ENCODE measurements at regions not wholly inside any gene's neighbourhood (a gene's known extent, or its start where the extent isn't known, plus 50 kb on each side); places are given as distances from the start of the nearest gene placed in this dataset.

GRCh38 chr7:125663961-125664360 is 734.3 kb upstream of the POT1 start:
- DNase-seq: no peak

GRCh38 chr7:125661677-125662076 is 732.1 kb upstream of the POT1 start:
- DNase-seq: no peak

DNA sequence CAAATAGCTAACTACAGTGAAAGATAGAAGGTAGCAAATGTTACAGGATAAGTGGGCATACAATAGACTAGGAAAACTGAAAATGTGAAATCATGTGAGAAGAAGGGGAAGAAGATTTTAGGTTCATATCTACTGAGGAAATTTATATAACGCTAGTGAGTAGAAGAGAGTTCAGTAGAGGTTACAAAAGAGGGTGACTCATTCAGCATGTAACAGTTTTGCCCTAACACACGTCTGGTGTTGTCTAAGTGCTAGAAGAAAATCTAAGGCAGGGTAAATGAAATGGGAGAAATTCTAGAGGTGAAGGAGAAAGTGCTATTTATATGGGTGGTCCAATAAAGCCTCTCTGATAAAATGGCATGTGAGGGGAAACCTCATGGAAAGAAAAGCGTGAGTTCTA is 731.4 kb upstream of the POT1 start:
- no peak for DNase-seq

DNA sequence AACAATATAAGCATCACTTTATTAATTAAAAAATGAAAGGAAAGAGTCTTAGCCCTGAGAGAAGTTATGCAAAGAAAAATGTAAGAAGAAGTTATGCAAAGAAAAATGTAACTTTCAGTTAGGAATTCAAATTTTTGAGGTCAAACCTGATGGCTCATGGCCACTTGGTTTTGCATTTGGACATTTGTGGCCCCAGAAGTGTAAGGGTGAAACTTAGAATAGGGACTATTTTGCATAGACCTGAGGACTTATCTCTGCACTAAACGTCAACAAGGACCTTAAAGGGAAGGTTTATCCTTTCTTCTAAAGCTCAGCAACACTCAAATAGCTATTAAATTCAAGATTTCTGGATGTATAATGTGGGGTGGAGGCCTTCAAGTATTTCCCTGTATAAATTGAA is 724.5 kb upstream of the POT1 start:
- DNase-seq: no peak

DNA sequence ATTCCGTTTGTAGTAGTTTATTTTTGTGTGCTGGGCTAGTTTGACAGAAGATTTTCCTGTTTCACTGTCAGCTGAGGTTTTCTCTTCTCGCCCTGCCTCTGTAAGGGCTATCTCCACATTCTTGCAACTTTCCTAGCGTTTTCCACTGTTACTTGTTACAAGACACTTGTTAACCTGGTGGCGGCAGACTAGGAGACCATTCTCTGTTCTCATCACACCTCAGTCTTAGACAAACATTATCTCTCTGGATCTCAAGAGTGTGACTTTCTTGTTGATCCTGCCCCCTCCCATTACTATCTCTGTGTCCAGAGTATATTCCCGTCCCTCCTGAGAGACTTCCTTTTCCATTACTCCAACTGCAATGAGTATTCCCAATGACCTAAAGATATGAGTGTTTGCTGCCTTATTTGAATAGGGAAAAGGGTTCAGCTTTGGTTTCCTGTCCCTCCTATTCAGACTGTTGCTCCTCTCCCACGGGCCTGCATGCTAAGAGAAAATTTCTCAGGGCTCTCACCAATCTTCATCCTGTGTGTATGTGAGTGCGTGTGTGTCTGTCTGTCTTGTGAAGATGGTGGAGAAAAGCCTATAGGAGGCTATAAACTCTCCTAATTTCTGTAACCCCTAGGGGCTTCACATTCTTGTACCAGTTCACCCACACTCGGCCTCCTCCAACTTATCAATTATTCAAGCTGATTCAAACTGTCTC is 722.4 kb upstream of the POT1 start:
- no peak for DNase-seq

- DNase-seq: no peak
These were observed 718.9 kb upstream of the POT1 start for GRCh38 chr7:125648543-125648942.

DNA sequence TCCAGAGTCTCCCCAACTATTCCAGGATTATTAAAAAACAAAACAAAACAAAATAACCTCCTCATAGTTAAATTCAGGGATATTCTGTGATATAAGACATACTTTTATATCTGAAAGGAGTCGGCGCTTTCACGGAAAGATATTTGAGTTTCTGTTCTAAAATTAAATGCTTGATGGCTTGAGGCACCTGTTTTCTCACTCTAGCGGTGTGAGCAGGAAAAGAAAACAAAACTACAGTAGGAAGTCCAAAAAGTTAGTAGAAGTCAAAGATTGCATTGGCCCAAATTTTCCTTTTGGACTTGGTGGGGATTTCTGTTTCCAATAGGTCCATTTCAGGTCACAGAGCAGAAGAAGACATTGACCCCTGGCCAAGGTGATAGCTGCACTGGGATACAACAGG is 716.1 kb upstream of the POT1 start:
- DNase-seq: no peak

GRCh38 chr7:125644109-125644508 is 714.5 kb upstream of the POT1 start:
- DNase-seq: no peak

DNA sequence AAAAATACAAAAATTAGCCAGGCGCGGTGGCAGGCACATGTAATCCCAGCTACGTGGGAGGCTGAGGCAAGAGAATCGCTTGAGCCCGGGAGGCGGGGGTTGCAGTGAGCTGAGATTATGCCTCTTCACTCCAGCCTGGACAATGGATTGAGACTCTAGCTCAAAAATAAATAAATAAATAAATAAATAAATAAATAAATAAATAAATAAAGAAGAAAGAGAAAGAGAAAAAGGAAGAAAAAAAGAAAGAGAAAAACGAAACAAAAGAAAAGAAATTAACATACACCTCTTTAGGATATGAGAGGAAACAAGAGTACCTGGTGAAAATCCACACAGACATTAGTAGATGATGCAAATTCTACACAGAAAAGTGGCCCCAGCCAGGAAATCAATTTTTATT is 713.7 kb upstream of the POT1 start:
- no peak for DNase-seq

- no peak for DNase-seq
These were observed 712.3 kb upstream of the POT1 start for GRCh38 chr7:125641884-125642283.

DNA sequence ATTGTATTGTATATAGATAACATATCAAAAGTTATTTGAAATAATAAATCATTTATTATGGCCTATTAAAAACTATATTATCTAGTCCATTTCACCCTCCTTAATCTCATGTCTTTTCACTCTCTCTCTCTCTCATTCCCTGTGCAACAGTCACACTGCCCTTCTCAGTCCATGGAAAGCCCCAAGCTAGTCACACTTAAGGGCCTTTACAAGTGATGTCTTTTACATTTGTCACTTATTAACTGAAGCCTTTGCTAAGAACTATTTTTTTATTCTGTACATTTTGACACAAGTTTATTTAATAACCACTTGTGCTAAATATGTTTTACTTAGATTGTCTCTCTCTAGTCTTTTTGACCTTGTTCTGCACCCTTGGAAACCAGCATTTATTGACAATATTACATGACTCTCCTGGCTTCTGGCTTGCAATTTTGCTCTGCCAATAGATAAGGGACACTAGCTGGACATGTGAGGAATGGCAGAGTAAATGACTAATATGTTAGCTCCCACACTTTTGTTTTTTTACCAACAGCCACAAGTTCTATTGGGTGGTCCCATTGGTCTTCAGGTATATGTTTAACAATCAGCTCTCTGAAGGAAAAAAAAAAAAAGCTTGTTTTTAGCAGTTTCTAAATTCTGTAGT is 706.8 kb upstream of the POT1 start:
- no peak for DNase-seq

GRCh38 chr7:125618516-125618915 is 688.9 kb upstream of the POT1 start:
- no peak for DNase-seq

DNA sequence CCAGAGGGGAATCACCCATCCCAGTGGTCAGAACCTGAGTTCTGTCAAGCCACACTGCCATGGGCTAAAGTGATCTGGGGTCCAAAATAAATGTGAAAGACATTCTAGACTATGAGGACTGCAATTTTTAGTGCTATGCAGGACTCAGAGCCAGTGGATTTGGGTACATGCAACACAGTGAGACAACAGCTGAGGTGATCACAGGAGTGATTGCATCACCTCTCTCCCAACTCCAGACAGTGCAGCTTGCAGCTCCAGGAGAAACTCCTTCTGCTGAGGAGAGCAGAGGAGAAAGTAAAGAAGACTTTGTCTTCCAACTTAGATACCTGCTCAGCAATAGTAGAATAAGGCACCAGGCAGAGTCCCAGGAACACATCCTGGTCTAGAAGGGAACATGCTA is 682.0 kb upstream of the POT1 start:
- DNase-seq: no peak

DNA sequence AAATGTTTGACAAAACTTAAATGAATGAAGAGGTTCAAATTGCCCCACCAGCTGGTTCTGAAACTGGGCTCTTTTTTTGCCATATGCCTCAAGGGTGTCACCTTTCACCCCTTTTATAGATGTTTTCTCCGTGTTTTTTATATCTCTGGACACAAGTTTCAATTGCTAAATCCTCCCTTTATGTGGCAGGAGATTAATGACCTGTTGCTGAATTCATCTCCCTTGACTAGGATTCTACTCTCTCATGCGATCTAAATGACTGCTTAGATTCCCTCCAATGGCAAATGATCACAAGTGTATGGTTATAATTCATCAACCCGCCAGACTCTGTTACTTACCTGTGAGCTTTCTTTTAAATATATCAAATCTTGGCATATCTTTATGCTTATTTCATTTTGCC is 677.0 kb upstream of the POT1 start:
- peak; percentile 36 for DNase-seq

DNA sequence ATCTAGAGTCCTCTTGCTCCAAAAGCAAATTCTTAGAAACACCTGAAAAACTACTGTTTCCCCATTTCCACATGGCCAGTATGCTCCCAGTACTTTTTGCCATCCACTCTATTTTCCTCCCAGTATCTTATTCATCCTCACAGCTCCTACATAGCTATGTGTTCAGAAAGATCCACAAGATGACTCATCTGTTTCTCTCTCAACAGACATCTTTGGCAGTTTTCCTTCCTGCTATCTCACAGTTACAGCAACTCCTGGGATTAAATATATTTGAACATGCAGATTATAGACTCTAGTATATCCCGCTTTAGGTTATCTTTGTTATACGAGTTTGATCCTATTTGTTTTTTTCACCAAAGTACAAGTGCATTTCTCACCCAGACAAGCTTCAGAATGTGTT is 675.6 kb upstream of the POT1 start:
- no peak for DNase-seq

- no peak for DNase-seq
These were observed 672.8 kb upstream of the POT1 start for GRCh38 chr7:125602441-125602840.

- DNase-seq: no peak
These were observed 669.8 kb upstream of the POT1 start for GRCh38 chr7:125599387-125599786.

GRCh38 chr7:125592331-125592730 is 662.7 kb upstream of the POT1 start:
- no peak for DNase-seq

- DNase-seq: peak; percentile 8
These were observed 643.5 kb upstream of the POT1 start for GRCh38 chr7:125573126-125573525.

DNA sequence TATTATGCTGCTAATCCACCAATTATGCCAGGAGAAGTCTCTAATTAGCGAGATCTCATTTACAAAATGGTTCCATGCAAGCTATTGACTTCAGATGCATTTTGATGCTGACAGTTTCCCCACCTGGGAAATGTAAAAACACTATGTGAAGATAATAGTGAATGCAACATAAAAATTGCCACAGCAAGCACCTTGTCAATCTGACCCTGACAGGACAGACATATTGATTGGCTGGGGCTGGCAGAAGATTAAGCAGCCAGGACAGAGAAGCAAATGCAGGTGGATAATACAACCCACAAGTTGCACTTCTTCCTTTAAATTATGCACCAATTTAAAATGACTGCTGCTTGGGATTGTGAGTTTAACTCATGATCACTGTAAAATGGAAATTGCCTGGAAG is 642.8 kb upstream of the POT1 start:
- DNase-seq: no peak

DNA sequence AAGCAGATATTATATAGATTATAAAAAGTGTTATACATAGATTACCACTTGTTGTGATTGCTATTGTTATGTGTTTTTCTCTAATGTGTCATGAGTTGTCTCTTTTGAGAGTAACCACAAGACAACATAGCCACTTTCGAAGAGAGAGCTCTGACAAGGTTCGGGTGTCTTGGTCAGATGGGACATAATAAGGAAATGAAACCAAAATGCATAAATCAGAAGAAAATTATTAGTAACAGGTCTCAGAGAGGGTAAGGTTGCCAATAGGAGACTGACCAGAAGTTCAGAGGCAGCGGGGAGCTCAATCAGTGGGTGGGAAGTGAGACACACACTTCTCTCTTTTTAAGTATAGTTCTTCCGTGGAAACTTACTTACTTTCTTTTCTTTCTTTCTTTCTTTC is 639.2 kb upstream of the POT1 start:
- DNase-seq: no peak

- no peak for DNase-seq
These were observed 638.1 kb upstream of the POT1 start for GRCh38 chr7:125567686-125568085.

- DNase-seq: no peak
These were observed 634.4 kb upstream of the POT1 start for GRCh38 chr7:125563964-125564529.

DNA sequence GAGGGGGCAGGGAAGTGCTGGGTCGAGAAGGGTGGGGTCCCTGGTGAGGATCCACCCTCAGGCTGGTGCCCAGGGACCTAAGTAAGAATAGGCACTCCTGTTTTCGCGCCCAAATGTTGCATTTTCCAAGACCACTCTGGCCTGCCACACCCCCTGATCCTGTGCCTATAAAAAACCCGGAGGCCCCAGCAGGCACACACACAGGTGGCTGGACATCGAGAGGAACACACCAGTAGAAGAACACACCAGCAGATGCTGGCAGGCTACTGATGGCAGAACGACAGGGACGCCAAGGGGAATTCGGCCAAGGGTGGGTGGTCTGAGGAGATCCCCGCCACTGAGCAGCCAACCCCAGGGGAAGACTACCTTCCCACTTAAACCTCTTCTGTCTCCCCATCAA is 633.9 kb upstream of the POT1 start:
- no peak for DNase-seq
